Progenitor cell of endocrine pancreas (in vitro differentiated cells): ENCODE measurements at regions not wholly inside any gene's neighbourhood (a gene's known extent, or its start where the extent isn't known, plus 50 kb on each side); places are given as distances from the start of the nearest gene placed in this dataset.

ENCODE experiments used
- DNase-seq: peaks from one replicate; pipeline ENCODE4 v3.0.0; 2021; ENCODE audit warnings: low spot score; ENCODE audit not compliant: unreplicated experiment
- H3K27ac Mint-ChIP-seq: 2 replicates; pipeline ENCODE4 v1.8.0; 2021; ENCODE audit warnings: mild to moderate bottlenecking, moderate library complexity, mixed read lengths
- H3K27me3 Mint-ChIP-seq: 2 replicates; pipeline ENCODE4 v1.8.0; 2021; ENCODE audit warnings: mixed read lengths
- H3K36me3 Mint-ChIP-seq: 2 replicates; pipeline ENCODE4 v1.8.0; 2022; ENCODE audit warnings: mixed read lengths; ENCODE audit not compliant: insufficient read depth
- H3K4me1 Mint-ChIP-seq: 2 replicates; pipeline ENCODE4 v1.8.0; 2021; ENCODE audit warnings: low read depth, mixed read lengths
- H3K4me3 Mint-ChIP-seq: 2 replicates; pipeline ENCODE4 v1.8.0; 2021; ENCODE audit warnings: low read depth, mild to moderate bottlenecking, moderate library complexity, mixed read lengths
- H3K9me3 Mint-ChIP-seq: 2 replicates; pipeline ENCODE4 v1.8.0; 2021; ENCODE audit warnings: low read depth, mixed read lengths
- TF ChIP-seq, protein P1 (sequence below): fragments of 200-600 bp; sonication (generic); IDR thresholded peaks from one replicate; pipeline ENCODE4 v1.5.0; 2021; ENCODE audit warnings: antibody characterized with exemption, mild to moderate bottlenecking; ENCODE audit not compliant: unreplicated experiment

DNA sequence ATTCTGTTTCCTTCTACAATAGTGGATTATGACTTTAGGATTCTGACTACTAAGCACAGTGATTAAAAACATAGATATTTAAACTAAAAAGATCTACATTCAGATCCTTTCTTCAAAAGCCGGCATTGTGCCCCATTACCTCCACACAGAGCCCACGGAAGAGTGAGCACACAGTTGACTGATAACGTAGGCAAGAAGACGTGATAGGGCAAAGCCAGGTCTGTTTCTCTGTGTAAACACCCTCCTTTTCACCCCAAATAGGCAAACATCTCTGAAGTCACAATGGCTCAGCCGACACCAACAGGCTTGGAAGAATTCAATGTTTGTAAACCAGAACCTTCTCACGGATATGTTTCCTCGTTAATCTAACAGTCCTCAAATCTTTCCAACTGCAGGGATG lies 302.9 kb downstream of the CMPK2 start:
- Mint-ChIP-seq H3K9me3 (peaks cover 4% of the 10 kb centered on the region), H3K4me1 (peaks cover 40% of the 10 kb centered on the region), H3K36me3 (peaks cover 2% of the 10 kb centered on the region), H3K27ac (peak overlapping the region; percentile 88), H3K4me3 (peak overlapping the region; percentile 2), H3K27me3 (no peaks in the 10 kb centered on the region)
- no peak for DNase-seq
- TF ChIP-seq, protein P1, sequence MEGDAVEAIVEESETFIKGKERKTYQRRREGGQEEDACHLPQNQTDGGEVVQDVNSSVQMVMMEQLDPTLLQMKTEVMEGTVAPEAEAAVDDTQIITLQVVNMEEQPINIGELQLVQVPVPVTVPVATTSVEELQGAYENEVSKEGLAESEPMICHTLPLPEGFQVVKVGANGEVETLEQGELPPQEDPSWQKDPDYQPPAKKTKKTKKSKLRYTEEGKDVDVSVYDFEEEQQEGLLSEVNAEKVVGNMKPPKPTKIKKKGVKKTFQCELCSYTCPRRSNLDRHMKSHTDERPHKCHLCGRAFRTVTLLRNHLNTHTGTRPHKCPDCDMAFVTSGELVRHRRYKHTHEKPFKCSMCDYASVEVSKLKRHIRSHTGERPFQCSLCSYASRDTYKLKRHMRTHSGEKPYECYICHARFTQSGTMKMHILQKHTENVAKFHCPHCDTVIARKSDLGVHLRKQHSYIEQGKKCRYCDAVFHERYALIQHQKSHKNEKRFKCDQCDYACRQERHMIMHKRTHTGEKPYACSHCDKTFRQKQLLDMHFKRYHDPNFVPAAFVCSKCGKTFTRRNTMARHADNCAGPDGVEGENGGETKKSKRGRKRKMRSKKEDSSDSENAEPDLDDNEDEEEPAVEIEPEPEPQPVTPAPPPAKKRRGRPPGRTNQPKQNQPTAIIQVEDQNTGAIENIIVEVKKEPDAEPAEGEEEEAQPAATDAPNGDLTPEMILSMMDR, result no peak

DNA sequence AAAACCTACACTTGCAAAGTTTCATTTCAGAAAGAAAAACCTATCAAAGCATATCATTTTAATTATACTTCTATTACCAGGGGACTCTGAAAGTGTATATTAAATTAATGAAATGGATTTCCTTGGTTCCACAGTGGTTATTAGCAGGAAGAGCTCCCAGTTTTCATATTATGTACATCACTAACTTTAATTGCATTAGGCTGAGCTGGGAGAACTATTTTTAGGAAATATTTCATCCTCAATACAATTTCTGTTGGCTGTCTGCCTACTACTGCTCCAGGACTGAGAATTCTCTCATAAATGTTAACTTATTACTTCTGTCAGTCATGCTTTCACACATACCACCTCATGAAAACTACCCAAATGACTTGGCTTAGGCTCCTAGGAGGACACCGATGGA lies 301.4 kb downstream of the CMPK2 start:
- Mint-ChIP-seq H3K27me3 (no peaks in the 10 kb centered on the region), H3K27ac (no peak overlapping the region), H3K4me3 (no peak overlapping the region), H3K4me1 (peaks cover 36% of the 10 kb centered on the region), H3K9me3 (peaks cover 12% of the 10 kb centered on the region), H3K36me3 (peaks cover 2% of the 10 kb centered on the region)
- TF ChIP-seq, protein P1, result no peak
- DNase-seq, result no peak

DNA sequence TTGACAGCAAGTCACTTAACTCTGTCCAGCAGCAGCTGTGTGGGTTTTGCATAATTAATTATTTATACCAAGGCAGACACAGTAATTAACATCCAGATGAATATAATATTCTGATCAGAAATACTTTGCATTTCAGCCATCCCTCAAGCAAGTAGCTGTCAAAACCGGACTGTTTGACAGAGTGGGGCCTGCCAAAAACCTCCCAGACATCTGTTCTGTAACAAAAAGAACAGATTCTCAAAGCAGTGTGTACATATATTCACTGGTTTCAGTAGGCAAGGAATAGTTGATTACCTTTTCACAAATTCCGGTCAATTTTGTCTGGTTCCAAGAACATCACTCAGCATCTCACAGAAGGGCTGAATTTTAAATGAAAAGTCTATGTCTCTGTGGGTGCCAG lies 291.6 kb downstream of the CMPK2 start:
- no peak for DNase-seq
- H3K9me3 Mint-ChIP-seq, result peaks cover 8% of the 10 kb centered on the region
- TF ChIP-seq, protein P1, result no peak
- no peak overlapping the region for H3K27ac Mint-ChIP-seq
- peaks cover 3% of the 10 kb centered on the region for H3K36me3 Mint-ChIP-seq
- peaks cover 22% of the 10 kb centered on the region for H3K4me1 Mint-ChIP-seq
- no peaks in the 10 kb centered on the region for H3K27me3 Mint-ChIP-seq
- no peak overlapping the region for H3K4me3 Mint-ChIP-seq

DNA sequence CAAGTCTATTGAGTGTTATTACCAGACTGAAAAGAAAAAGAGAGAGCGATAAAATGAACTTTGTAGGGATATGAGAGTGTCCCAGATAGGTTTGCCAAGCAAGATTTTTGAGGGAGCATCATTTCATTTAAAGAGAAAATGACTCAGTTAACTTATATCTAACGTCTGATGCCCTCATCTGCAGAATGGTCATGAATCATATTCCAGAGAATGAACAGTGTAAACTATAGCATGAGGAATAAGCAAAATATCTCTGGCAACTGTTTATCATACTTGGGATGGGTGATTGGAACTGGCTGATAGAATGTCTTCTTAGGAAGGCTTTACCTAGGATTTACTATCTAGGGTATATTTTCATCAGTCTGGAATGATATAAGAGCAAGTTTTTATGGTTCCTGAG lies 289.4 kb downstream of the CMPK2 start:
- Mint-ChIP-seq H3K4me3 (no peak overlapping the region), H3K36me3 (no peaks in the 10 kb centered on the region), H3K27ac (no peak overlapping the region), H3K27me3 (no peaks in the 10 kb centered on the region), H3K9me3 (no peaks in the 10 kb centered on the region), H3K4me1 (peaks cover 24% of the 10 kb centered on the region)
- TF ChIP-seq, protein P1, result no peak
- no peak for DNase-seq

DNA sequence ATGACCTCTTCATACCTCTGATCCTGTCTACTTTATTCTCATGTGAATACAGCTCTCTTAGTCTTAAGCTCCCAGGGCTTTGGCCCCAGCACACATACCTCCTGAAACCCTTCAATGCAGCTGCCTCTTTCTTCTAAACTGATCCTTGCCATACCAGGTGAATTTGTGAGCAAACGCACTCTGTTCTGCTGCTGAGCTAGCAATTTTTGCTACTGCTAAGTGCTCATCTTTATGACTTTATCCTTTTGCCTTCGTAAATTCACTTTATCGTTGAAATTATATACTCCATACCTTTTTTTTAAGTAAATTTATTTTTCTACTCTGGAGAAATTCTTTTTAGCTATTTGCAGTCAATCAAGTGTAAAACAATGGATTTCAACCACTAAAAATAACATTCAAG lies 287.7 kb downstream of the CMPK2 start:
- Mint-ChIP-seq H3K4me3 (no peak overlapping the region), H3K27ac (no peak overlapping the region), H3K4me1 (peaks cover 18% of the 10 kb centered on the region), H3K9me3 (no peaks in the 10 kb centered on the region), H3K27me3 (no peaks in the 10 kb centered on the region), H3K36me3 (no peaks in the 10 kb centered on the region)
- DNase-seq, result no peak
- TF ChIP-seq, protein P1, result no peak
